CD4-positive, CD25-positive, alpha-beta regulatory T cell (primary cell): ENCODE measurements at regions not wholly inside any gene's neighbourhood (a gene's known extent, or its start where the extent isn't known, plus 50 kb on each side); places are given as distances from the start of the nearest gene placed in this dataset.

ENCODE experiments used
- ATAC-seq, 2 donors: fragments of 150-1000 bp; cut with Tn5 transposase; one replicate each; pipeline ENCODE4 v1.10.0; 2021; ENCODE audit warnings: low read depth in 2 of 2, moderate number of reproducible peaks in 2 of 2, moderate library complexity in 1 of 2
- DNase-seq, 3 donors: peaks; one replicate each; pipeline versions ENCODE4 v3.0.0 to v3.0.0-alpha.2; 2012 to 2022; ENCODE audit warnings: mixed read lengths in 1 of 3
- H3K27ac ChIP-seq: one replicate; pipeline ENCODE4 v1.7.0; 2013; ENCODE audit warnings: mild to moderate bottlenecking, low read length; ENCODE audit not compliant: insufficient read depth, poor library complexity, severe bottlenecking
- H3K27me3 ChIP-seq: one replicate; pipeline ENCODE4 v1.7.0; 2013; ENCODE audit warnings: low read length; ENCODE audit not compliant: control insufficient read depth, insufficient read depth
- H3K36me3 ChIP-seq: one replicate; pipeline ENCODE4 v1.7.0; 2013; ENCODE audit warnings: mild to moderate bottlenecking, low read length, moderate library complexity; ENCODE audit not compliant: control insufficient read depth, insufficient read depth
- H3K4me1 ChIP-seq: 2 replicates; pipeline ENCODE4 v1.7.0; 2013; ENCODE audit warnings: mild to moderate bottlenecking, low read length; ENCODE audit not compliant: insufficient read depth, control insufficient read depth, poor library complexity, severe bottlenecking
- H3K4me3 ChIP-seq: one replicate; pipeline ENCODE4 v1.7.0; 2013; ENCODE audit warnings: low read depth, mild to moderate bottlenecking, low read length, moderate library complexity
- H3K9me3 ChIP-seq, 2 experiments: 1 replicate in 1 of 2; 2 replicates in 1 of 2; pipeline ENCODE4 v1.7.0; 2013; ENCODE audit warnings: low read length in 2 of 2, mild to moderate bottlenecking in 1 of 2, moderate library complexity in 1 of 2; ENCODE audit not compliant: control insufficient read depth in 2 of 2
- H3K27ac Mint-ChIP-seq, 3 donors: one replicate each; pipeline ENCODE4 v1.8.0; 2020 to 2022; ENCODE audit warnings: mild to moderate bottlenecking in 3 of 3, mixed read lengths in 3 of 3, moderate library complexity in 2 of 3
- H3K27me3 Mint-ChIP-seq: one replicate; pipeline ENCODE4 v1.8.0; 2022; ENCODE audit warnings: mild to moderate bottlenecking, mixed read lengths
- H3K36me3 Mint-ChIP-seq: one replicate; pipeline ENCODE4 v1.8.0; 2020; ENCODE audit warnings: mixed read lengths
- H3K4me1 Mint-ChIP-seq, 4 donors: one replicate each; pipeline ENCODE4 v1.8.0; 2020 to 2022; ENCODE audit warnings: mixed read lengths in 4 of 4, mild to moderate bottlenecking in 1 of 4
- H3K4me3 Mint-ChIP-seq, 4 donors: one replicate each; pipeline ENCODE4 v1.8.0; 2020 to 2022; ENCODE audit warnings: mild to moderate bottlenecking in 4 of 4, mixed read lengths in 4 of 4, moderate library complexity in 3 of 4
- H3K9me3 Mint-ChIP-seq, 7 donors: one replicate each; pipeline ENCODE4 v1.8.0; 2020 to 2022; ENCODE audit warnings: mixed read lengths in 7 of 7, mild to moderate bottlenecking in 3 of 7, moderate library complexity in 2 of 7

DNA sequence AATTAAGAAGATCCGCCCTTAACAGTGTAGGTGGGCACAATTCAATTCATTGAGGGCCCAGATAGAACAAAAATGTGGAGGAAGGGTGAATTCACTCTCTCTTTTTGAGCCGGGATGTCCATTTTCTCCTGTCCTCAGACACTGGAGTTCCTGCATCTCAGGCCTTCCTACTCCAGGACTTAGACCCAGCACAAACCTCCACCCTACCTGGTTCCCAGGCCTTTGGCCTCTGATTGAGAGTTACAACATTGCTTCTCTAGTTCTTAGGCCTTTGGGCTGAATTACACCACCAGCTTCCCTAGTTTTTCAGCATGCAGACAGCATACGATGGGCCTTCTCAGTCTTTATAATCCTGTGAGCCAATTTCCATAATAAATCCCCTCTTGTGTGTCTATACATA lies 87.8 kb upstream of the TMEM17 start:
- Histone ChIP-seq H3K9me3 (no peaks in the 10 kb centered on the region), H3K4me3 (no peak overlapping the region), H3K27me3 (peaks cover 1% of the 10 kb centered on the region), H3K4me1 (no peaks in the 10 kb centered on the region), H3K27ac (no peak overlapping the region), H3K36me3 (no peaks in the 10 kb centered on the region)
- DNase-seq = no peak
- Mint-ChIP-seq H3K9me3 (peaks cover 0 to 2% (median 0%) of the 10 kb centered on the region in 7 donors), H3K4me3 (no peak overlapping the region), H3K27ac (no peak overlapping the region), H3K36me3 (no peaks in the 10 kb centered on the region), H3K27me3 (peaks cover 2% of the 10 kb centered on the region), H3K4me1 (no peaks in the 10 kb centered on the region)
- no peak for ATAC-seq

DNA sequence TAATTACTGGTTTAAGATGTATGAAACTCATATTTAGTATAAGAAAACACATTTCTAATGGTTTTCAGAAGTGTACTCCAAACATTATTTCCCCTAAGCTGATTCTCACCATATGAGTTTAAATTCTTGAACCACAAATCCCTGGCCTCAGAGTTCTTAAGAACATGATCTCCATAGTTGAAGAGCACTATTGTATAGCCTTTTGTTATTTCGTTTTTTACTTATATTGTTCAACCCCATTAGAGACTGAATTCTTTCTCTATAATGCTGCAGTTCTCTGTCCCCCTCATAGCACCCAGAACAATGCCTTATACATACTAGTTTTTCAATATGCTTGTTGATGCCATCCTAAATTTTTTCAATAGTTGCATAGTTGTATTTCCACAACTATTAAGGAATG lies 85.5 kb upstream of the TMEM17 start:
- H3K4me1 Mint-ChIP-seq = no peaks in the 10 kb centered on the region
- Histone ChIP-seq H3K9me3 (no peaks in the 10 kb centered on the region), H3K36me3 (no peaks in the 10 kb centered on the region), H3K27ac (no peak overlapping the region), H3K27me3 (peaks cover 3% of the 10 kb centered on the region), H3K4me3 (no peak overlapping the region), H3K4me1 (no peaks in the 10 kb centered on the region)
- H3K4me3 Mint-ChIP-seq = no peak overlapping the region
- H3K36me3 Mint-ChIP-seq = no peaks in the 10 kb centered on the region
- DNase-seq (no peak), ATAC-seq (no peak)
- H3K27ac Mint-ChIP-seq = no peak overlapping the region
- H3K27me3 Mint-ChIP-seq = peaks cover 9% of the 10 kb centered on the region
- peaks cover 0 to 2% (median 0%) of the 10 kb centered on the region in 7 donors for H3K9me3 Mint-ChIP-seq

DNA sequence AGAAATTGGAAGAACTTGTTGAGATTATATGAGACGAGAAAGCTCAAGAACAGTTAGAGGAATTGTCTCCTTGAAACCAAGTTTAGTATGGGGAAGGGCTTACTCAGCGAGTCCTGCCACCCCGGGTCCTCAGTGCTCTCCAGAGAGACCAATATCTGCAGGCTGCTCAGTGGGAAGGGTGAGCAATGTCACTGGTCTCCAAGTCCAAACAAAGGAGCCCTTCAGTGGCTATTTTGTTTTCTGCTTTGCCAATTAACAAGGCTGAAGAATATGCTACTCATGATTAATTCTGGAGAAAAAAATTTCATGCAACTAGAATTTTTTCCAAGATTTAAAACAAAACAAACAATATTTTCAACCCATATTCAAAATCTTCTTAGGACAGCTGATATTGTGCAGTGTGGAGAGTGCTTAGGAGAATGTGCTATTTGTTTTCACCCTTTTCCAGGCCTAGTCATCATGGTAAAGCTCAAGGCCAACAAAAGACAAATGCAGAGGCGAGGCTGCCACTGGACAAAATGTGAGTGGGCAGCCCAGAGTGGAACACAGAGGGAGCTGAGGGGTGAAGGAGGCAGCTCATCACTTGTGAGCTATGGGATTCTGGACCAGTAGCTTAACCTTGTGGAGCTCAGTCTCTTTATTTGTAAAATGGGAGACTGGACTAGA lies 83.8 kb upstream of the TMEM17 start:
- H3K36me3 Mint-ChIP-seq = no peaks in the 10 kb centered on the region
- H3K27me3 Mint-ChIP-seq = peaks cover 9% of the 10 kb centered on the region
- no peak overlapping the region for H3K4me3 Mint-ChIP-seq
- Histone ChIP-seq H3K27me3 (peaks cover 3% of the 10 kb centered on the region), H3K36me3 (no peaks in the 10 kb centered on the region), H3K4me3 (no peak overlapping the region), H3K27ac (no peak overlapping the region), H3K9me3 (no peaks in the 10 kb centered on the region), H3K4me1 (no peaks in the 10 kb centered on the region)
- H3K4me1 Mint-ChIP-seq = no peaks in the 10 kb centered on the region
- DNase-seq (no peak), ATAC-seq (no peak)
- H3K9me3 Mint-ChIP-seq = peaks cover 0 to 4% (median 0%) of the 10 kb centered on the region in 7 donors
- no peak overlapping the region for H3K27ac Mint-ChIP-seq

DNA sequence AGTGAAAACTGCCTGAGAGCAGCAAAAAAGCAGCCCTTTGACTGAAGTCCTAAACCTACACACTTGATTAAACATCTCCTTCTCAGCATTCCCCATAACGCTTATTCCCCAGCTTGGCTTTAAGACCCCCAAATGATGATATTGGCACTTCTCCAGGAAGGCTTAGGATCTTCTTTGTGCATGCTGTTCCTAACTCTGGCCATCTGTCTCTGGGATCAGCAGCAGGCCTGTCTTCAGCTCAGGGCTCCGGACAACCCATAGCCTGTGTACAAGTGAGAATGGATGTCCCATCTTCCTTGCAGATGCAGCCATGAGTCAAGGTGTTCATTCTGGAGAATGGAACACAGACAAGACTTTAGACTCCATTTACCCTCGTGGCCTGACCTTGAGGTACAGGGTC lies 81.6 kb upstream of the TMEM17 start:
- peaks cover 0 to 4% (median 0%) of the 10 kb centered on the region in 7 donors for H3K9me3 Mint-ChIP-seq
- no peak overlapping the region for H3K27ac Mint-ChIP-seq
- Histone ChIP-seq H3K36me3 (no peaks in the 10 kb centered on the region), H3K27ac (no peak overlapping the region), H3K27me3 (peaks cover 2% of the 10 kb centered on the region), H3K4me3 (no peak overlapping the region), H3K9me3 (no peaks in the 10 kb centered on the region), H3K4me1 (no peaks in the 10 kb centered on the region)
- H3K27me3 Mint-ChIP-seq = peaks cover 9% of the 10 kb centered on the region
- H3K36me3 Mint-ChIP-seq = no peaks in the 10 kb centered on the region
- H3K4me3 Mint-ChIP-seq = no peak overlapping the region
- DNase-seq (no peak), ATAC-seq (no peak)
- H3K4me1 Mint-ChIP-seq = no peaks in the 10 kb centered on the region

DNA sequence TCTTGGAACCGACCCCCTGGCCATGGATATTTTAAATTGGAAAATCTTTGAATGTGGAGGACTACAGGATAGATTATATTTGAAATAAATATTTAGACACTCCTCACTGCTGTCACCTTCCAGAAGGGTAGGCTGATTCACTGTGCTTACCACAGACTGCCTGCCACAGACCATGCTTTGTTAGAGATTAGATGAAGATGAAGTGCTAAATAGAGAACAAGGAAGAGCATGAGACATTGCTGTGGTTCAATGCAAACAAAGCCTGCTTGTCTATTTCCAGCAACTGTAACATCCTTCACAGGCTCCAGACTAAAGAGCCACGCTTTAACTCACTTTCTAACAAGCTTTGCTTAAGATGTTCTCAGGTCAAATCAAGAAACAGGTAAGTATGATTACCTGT lies 81.0 kb upstream of the TMEM17 start:
- Histone ChIP-seq H3K27me3 (peaks cover 2% of the 10 kb centered on the region), H3K4me3 (no peak overlapping the region), H3K9me3 (no peaks in the 10 kb centered on the region), H3K27ac (no peak overlapping the region), H3K4me1 (no peaks in the 10 kb centered on the region), H3K36me3 (no peaks in the 10 kb centered on the region)
- DNase-seq (no peak), ATAC-seq (no peak)
- peaks cover 0 to 4% (median 2%) of the 10 kb centered on the region in 7 donors for H3K9me3 Mint-ChIP-seq
- no peak overlapping the region for H3K27ac Mint-ChIP-seq
- peaks cover 9% of the 10 kb centered on the region for H3K27me3 Mint-ChIP-seq
- no peaks in the 10 kb centered on the region for H3K36me3 Mint-ChIP-seq
- no peak overlapping the region for H3K4me3 Mint-ChIP-seq
- no peaks in the 10 kb centered on the region for H3K4me1 Mint-ChIP-seq

DNA sequence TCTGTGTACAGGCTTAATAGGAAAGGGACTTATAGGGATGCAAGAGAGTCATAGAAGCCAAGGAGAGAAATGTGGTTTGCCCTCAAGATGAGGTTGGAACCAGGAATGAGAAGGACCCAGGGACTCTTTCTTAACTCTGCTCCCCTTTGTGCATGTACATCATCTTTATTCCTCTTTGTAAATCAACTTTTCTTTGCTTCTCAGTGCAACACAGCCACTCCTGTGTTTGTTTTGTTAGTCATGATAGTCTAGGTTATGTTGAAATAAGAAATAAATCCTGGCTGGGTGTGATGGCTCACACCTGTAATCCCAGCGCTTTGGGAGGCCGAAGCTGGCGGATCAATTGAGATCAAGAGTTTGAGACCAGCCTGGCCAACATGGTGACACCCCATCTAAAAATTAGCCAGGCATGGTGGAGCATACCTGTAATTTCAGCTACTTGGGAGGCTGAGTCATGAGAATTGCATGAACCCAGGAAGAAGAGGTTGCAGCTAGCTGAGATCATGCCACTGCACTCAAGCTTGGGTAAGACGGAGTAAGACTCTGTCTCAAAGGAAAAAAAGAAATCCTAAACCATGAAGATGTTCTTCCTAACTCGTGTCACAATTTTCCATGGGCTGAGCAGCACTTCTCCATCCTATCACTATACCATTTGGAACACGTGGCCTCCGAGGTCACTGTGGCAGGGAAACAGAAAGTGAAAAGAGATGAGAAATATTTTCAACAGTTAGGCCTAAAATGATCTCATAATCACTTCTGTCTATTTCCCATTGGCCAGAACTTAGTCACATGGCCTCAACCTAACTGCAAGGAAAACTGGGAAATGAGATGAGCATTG lies 73.0 kb upstream of the TMEM17 start:
- no peaks in the 10 kb centered on the region for H3K4me1 Mint-ChIP-seq
- peaks cover 4% of the 10 kb centered on the region for H3K27me3 Mint-ChIP-seq
- peaks cover 0 to 3% (median 0%) of the 10 kb centered on the region in 7 donors for H3K9me3 Mint-ChIP-seq
- Histone ChIP-seq H3K4me1 (no peaks in the 10 kb centered on the region), H3K27me3 (no peaks in the 10 kb centered on the region), H3K27ac (no peak overlapping the region), H3K4me3 (no peak overlapping the region), H3K9me3 (no peaks in the 10 kb centered on the region), H3K36me3 (no peaks in the 10 kb centered on the region)
- H3K4me3 Mint-ChIP-seq = no peak overlapping the region
- DNase-seq = no peak
- peak overlapping the region in 1 of 3 donors; percentile 57 for H3K27ac Mint-ChIP-seq
- ATAC-seq = no peak
- no peaks in the 10 kb centered on the region for H3K36me3 Mint-ChIP-seq

DNA sequence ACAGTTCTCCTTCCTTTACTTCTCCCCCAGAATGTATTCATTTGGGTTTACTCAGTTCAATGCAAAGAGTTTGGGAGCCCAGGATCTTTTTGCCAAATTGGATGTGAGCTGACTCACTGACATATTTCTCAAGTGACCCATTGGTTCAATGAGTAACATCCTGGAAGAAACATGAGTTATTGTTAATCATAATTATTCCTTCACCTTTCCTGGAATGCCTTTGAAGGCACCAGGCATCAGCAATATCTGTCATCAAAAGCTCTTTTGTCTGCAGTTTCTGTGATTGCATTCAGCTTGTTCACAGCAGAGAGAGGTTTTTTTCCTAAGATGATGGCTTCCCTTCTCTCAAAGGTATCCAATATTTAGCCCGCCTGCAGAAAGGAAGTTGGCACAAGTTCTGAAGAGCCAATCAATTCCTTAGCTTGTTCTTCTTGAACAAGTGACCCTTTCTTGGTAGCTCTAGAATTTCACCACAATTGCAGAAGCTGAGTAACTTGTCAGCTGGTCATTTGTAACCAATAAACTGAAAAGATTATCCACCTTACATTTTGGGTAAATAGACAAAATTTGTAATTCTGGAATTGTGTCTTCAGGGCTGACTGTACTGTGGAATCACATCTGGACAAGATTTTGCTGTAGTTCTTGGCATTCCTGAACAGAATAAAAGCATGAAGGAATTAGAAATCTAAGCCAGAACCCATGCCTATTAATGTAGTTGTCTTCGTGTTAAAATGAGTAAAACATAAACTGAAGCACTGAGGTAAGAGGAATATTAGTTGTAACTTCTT lies 72.2 kb upstream of the TMEM17 start:
- peaks cover 0 to 3% (median 0%) of the 10 kb centered on the region in 7 donors for H3K9me3 Mint-ChIP-seq
- peaks cover 4% of the 10 kb centered on the region for H3K27me3 Mint-ChIP-seq
- no peak for ATAC-seq
- DNase-seq = no peak
- no peak overlapping the region for H3K27ac ChIP-seq
- H3K36me3 Mint-ChIP-seq = no peaks in the 10 kb centered on the region
- H3K4me3 ChIP-seq = no peak overlapping the region
- no peaks in the 10 kb centered on the region for H3K4me1 ChIP-seq
- no peaks in the 10 kb centered on the region for H3K4me1 Mint-ChIP-seq
- H3K36me3 ChIP-seq = no peaks in the 10 kb centered on the region
- H3K27me3 ChIP-seq = peaks cover 5% of the 10 kb centered on the region
- H3K4me3 Mint-ChIP-seq = no peak overlapping the region
- H3K9me3 ChIP-seq = no peaks in the 10 kb centered on the region
- peak overlapping the region in 1 of 3 donors; percentile 57 for H3K27ac Mint-ChIP-seq
